ENCODE measurements at regions not wholly inside any gene's neighbourhood (a gene's known extent, or its start where the extent isn't known, plus 50 kb on each side); places are given as distances from the start of the nearest gene placed in this dataset.

GRCh38 chrX:120813982-120814381 is 61.7 kb downstream of the CT47B1 start:
- Histone ChIP-seq H3K9ac (ENCODE audit: low read length) (no peak overlapping the region), H4K20me1 (ENCODE audit: insufficient read depth) (no peaks in the 10 kb centered on the region), H2AFZ (ENCODE audit: low read depth, low read length, poor library complexity, severe bottlenecking) (no peak overlapping the region), H3K36me3 (ENCODE audit: control insufficient read depth in 1 of 2, insufficient read depth in 2 of 2, low read length in 2 of 2) (no peaks in the 10 kb centered on the region), H3K27me3 (ENCODE audit: insufficient read depth, low read length) (no peaks in the 10 kb centered on the region), H3K27ac (ENCODE audit: low read depth, low read length) (no peak overlapping the region), H3K4me2 (ENCODE audit: low read length) (no peak overlapping the region), H3K9me3 (ENCODE audit: control insufficient read depth in 1 of 2, insufficient read depth in 1 of 2, low read depth in 1 of 2, low read length in 2 of 2) (no peaks in the 10 kb centered on the region), H3K4me1 (ENCODE audit: control insufficient read depth in 1 of 2, insufficient read depth in 2 of 2, low read length in 2 of 2) (no peaks in the 10 kb centered on the region), H3K79me2 (ENCODE audit: insufficient read depth, low read length) (no peaks in the 10 kb centered on the region), H3K4me3 (replicated peaks in 1 of 2; ENCODE audit: low read depth in 1 of 2, low read length in 2 of 2) (no peak overlapping the region), H3K9me2 (ENCODE audit: insufficient read depth) (no peaks in the 10 kb centered on the region)
- POLR2A ChIA-PET = no interaction called here
- intact Hi-C loops (cut with micrococcal nuclease) = no loop called here
- no TSS peak for BruUV-seq (replicated peaks)
- CTCF ChIA-PET = no interaction called here
- no peak for ATAC-seq
- DNase-seq (ENCODE audit: low read depth, low spot score) = no peak
- TF ChIP-seq EZH2 (IDR thresholded peaks at IDR 0.05) (no peak), JUND (IDR thresholded peaks at IDR 0.05) (no peak), FOSL1 (IDR thresholded peaks at IDR 0.05; ENCODE audit: low read depth) (no peak), ZBTB33 (IDR thresholded peaks at IDR 0.05; ENCODE audit: extremely low read depth, insufficient replicate concordance, low read length) (no peak), TCF7L2 (IDR thresholded peaks at IDR 0.05; ENCODE audit: borderline replicate concordance, extremely low read depth, insufficient read depth, insufficient read length) (no peak), YY1 (IDR thresholded peaks at IDR 0.05; ENCODE audit: extremely low read depth, insufficient replicate concordance, low read depth, low read length) (no peak)
- RAD21 ChIA-PET (ENCODE audit: low non-redundant PET in 1 of 2, low total read pairs in 2 of 2, uncharacterized antibody in 2 of 2, unreplicated experiment in 2 of 2) = no interaction called here

GRCh38 chrX:120801426-120801825 is 74.2 kb downstream of the CT47B1 start:
- Histone ChIP-seq H3K4me1 (ENCODE audit: control insufficient read depth in 1 of 2, insufficient read depth in 2 of 2, low read length in 2 of 2) (no peaks in the 10 kb centered on the region), H3K27me3 (ENCODE audit: insufficient read depth, low read length) (no peaks in the 10 kb centered on the region), H3K36me3 (ENCODE audit: control insufficient read depth in 1 of 2, insufficient read depth in 2 of 2, low read length in 2 of 2) (no peaks in the 10 kb centered on the region), H3K4me3 (replicated peaks in 1 of 2; ENCODE audit: low read depth in 1 of 2, low read length in 2 of 2) (no peak overlapping the region), H3K4me2 (ENCODE audit: low read length) (no peak overlapping the region), H4K20me1 (ENCODE audit: insufficient read depth) (no peaks in the 10 kb centered on the region), H3K9me2 (ENCODE audit: insufficient read depth) (no peaks in the 10 kb centered on the region), H3K27ac (ENCODE audit: low read depth, low read length) (no peak overlapping the region), H2AFZ (ENCODE audit: low read depth, low read length, poor library complexity, severe bottlenecking) (no peak overlapping the region), H3K9ac (ENCODE audit: low read length) (no peak overlapping the region), H3K9me3 (ENCODE audit: control insufficient read depth in 1 of 2, insufficient read depth in 1 of 2, low read depth in 1 of 2, low read length in 2 of 2) (no peaks in the 10 kb centered on the region), H3K79me2 (ENCODE audit: insufficient read depth, low read length) (no peaks in the 10 kb centered on the region)
- ChIA-PET RAD21 (ENCODE audit: low non-redundant PET in 1 of 2, low total read pairs in 2 of 2, uncharacterized antibody in 2 of 2, unreplicated experiment in 2 of 2) (no interaction called here), CTCF (interaction anchor here (1.9 kb wide), 1 partner anchor 11 kb away, joined by 9 read pairs; no protein-coding TSS in a partner anchor), POLR2A (no interaction called here)
- no peak for ATAC-seq
- DNase-seq (ENCODE audit: low read depth, low spot score) = no peak
- no TSS peak for BruUV-seq (replicated peaks)
- intact Hi-C loops (cut with micrococcal nuclease) = no loop called here
- TF ChIP-seq FOSL1 (IDR thresholded peaks at IDR 0.05; ENCODE audit: low read depth) (no peak), TCF7L2 (IDR thresholded peaks at IDR 0.05; ENCODE audit: borderline replicate concordance, extremely low read depth, insufficient read depth, insufficient read length) (no peak), POLR2A (IDR thresholded peaks at IDR 0.05; ENCODE audit: borderline replicate concordance, extremely low read depth, insufficient read depth, insufficient read length) (no peak), SIN3A (IDR thresholded peaks at IDR 0.05; ENCODE audit: low read depth) (no peak), SRF (IDR thresholded peaks at IDR 0.05; ENCODE audit: low read depth) (no peak), EZH2phosphoT487 (IDR thresholded peaks at IDR 0.05; ENCODE audit: borderline replicate concordance) (no peak), MAX (IDR thresholded peaks at IDR 0.05) (no peak), ZBTB33 (IDR thresholded peaks at IDR 0.05; ENCODE audit: extremely low read depth, insufficient replicate concordance, low read length) (no peak), ZNF274 (IDR thresholded peaks at IDR 0.05; ENCODE audit: low read depth, low read length) (no peak), ELF1 (IDR thresholded peaks at IDR 0.05; ENCODE audit: borderline replicate concordance, low read depth) (no peak), POLR2AphosphoS5 (IDR thresholded peaks at IDR 0.05; ENCODE audit: low read depth, low read length) (no peak), RAD21 (IDR thresholded peaks at IDR 0.05; ENCODE audit: low read depth) (no peak), CBX3 (IDR thresholded peaks at IDR 0.05; ENCODE audit: low read depth) (no peak), EGR1 (IDR thresholded peaks at IDR 0.05; ENCODE audit: low read depth) (no peak), YY1 (IDR thresholded peaks at IDR 0.05; ENCODE audit: extremely low read depth, insufficient replicate concordance, low read depth, low read length) (no peak)

All from HCT116 (cell line).